ENCODE measurements at regions not wholly inside any gene's neighbourhood (a gene's known extent, or its start where the extent isn't known, plus 50 kb on each side); places are given as distances from the start of the nearest gene placed in this dataset.

DNA sequence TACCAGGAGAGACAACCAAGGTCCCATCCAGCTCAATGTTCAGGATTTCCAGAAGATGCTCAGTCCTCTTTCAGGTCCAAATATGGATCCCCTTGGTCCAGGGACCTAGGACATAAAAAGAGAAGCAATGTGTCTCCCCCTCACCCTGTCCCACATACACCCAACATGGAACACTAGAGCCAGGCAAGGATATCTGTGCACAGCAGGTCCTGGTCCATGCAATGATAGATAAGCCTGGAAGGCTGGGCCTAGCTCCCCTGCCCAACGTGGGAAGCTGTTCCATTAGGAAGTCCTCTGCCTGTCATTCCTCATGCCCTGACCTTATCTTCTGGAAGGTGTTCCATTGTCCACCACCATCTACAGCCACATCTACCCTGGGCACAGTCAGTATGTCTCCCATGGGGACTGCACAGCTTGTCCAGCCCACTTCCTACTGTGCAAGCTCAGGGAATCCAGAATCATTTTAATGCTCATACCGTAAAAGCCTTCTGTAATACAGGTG lies 1434.8 kb downstream of the TBC1D22A start:
- H3K27me3 Mint-ChIP-seq (ENCODE audit: low read depth): peaks cover 11% of the 10 kb centered on the region
- H3K4me3 Mint-ChIP-seq: no peak overlapping the region
- no peaks in the 10 kb centered on the region for H3K9me3 Mint-ChIP-seq
- H3K4me1 Mint-ChIP-seq: no peaks in the 10 kb centered on the region
- TF ChIP-seq CTCF (conservative IDR thresholded peaks at IDR 0.05): no peak
- no peak for DNase-seq (ENCODE audit: low read depth, low spot score)
- no peak overlapping the region for H3K27ac Mint-ChIP-seq (ENCODE audit: unreplicated experiment)
- no peaks in the 10 kb centered on the region for H3K36me3 Mint-ChIP-seq (ENCODE audit: low read depth)

DNA sequence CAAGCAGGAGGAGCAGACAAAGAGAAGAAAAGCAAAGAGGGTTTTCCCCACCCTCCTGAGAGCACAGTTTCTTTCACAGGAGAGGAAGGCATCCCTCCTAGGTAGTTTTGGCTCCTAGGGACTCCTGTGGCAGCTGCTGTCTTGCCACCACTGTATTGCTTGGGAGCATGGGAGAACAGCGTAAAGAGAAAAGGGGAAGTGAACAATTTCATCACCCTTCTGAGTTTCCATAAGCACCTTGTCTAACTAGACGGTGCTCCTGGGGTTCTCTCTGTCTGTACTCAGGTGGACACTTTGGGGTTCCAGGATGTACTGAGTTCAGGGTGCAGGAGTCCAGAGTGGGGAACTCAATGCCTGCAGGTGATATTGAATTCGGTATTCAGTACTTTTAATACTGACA lies 1430.5 kb downstream of the TBC1D22A start:
- Mint-ChIP-seq H3K27ac (ENCODE audit: unreplicated experiment) (no peak overlapping the region), H3K4me1 (no peaks in the 10 kb centered on the region), H3K9me3 (peaks cover 10% of the 10 kb centered on the region), H3K4me3 (no peak overlapping the region), H3K36me3 (ENCODE audit: low read depth) (peaks cover 4% of the 10 kb centered on the region), H3K27me3 (ENCODE audit: low read depth) (peaks cover 10% of the 10 kb centered on the region)
- no peak for TF ChIP-seq CTCF (conservative IDR thresholded peaks at IDR 0.05)
- DNase-seq (ENCODE audit: low read depth, low spot score): no peak

- H3K9me3 Mint-ChIP-seq: peaks cover 10% of the 10 kb centered on the region
- H3K4me1 Mint-ChIP-seq: peaks cover 4% of the 10 kb centered on the region
- peaks cover 4% of the 10 kb centered on the region for H3K36me3 Mint-ChIP-seq (ENCODE audit: low read depth)
- peaks cover 8% of the 10 kb centered on the region for H3K27me3 Mint-ChIP-seq (ENCODE audit: low read depth)
- no peak overlapping the region for H3K27ac Mint-ChIP-seq (ENCODE audit: unreplicated experiment)
- no peak for TF ChIP-seq CTCF (conservative IDR thresholded peaks at IDR 0.05)
- no peak for DNase-seq (ENCODE audit: low read depth, low spot score)
- H3K4me3 Mint-ChIP-seq: no peak overlapping the region
These were observed 1429.6 kb downstream of the TBC1D22A start for GRCh38 chr22:48192071-48192470.

DNA sequence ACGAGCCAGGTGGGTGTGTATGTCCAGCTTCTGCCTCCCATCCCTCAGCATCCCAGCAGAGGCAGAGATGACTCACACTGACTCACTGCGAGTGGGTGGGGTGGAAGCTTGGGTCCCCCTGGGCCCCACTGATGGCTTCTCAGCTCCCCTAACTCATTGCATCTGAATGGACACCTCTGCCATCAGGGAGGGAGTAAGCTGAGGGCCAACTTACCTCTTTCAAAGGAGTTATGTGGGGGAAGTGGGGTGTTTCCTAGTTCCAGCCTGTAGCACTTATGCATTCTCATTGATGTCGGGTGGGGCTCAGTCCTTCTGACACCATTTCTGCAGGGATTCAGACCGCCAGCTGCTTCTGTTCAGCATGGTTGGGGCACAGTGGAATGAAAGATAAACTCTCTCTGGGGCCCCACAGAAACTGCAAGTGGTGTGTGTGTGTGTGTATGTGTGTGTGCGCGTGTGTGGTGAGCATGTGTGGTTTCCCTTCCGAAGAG lies 1425.8 kb downstream of the TBC1D22A start:
- H3K4me1 Mint-ChIP-seq: peaks cover 4% of the 10 kb centered on the region
- H3K36me3 Mint-ChIP-seq (ENCODE audit: low read depth): peaks cover 4% of the 10 kb centered on the region
- H3K9me3 Mint-ChIP-seq: peaks cover 10% of the 10 kb centered on the region
- H3K27me3 Mint-ChIP-seq (ENCODE audit: low read depth): peaks cover 8% of the 10 kb centered on the region
- no peak overlapping the region for H3K27ac Mint-ChIP-seq (ENCODE audit: unreplicated experiment)
- TF ChIP-seq CTCF (conservative IDR thresholded peaks at IDR 0.05): no peak
- no peak overlapping the region for H3K4me3 Mint-ChIP-seq
- no peak for DNase-seq (ENCODE audit: low read depth, low spot score)

DNA sequence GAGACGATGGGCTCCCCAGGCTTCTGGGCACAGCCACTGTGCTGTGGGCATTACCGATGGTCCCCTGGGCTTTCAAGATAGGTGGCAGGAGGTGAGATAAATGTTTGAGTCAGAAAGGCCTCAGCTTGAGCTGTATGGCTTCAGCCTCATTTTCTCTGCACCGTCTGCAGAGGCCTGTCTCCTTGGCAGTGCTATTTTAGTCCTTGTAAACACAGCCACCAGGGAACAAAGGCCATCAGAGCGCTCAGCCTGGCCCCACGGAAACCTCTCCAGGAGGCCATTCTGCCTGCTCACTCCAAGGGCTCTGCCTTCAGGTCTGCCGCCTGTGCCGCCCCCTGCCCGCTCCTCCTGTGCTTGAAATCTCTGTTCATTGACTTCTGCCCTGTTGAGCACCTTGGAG lies 1424.9 kb downstream of the TBC1D22A start:
- no peak overlapping the region for H3K27ac Mint-ChIP-seq (ENCODE audit: unreplicated experiment)
- no peak for TF ChIP-seq CTCF (conservative IDR thresholded peaks at IDR 0.05)
- H3K4me3 Mint-ChIP-seq: no peak overlapping the region
- H3K36me3 Mint-ChIP-seq (ENCODE audit: low read depth): peaks cover 4% of the 10 kb centered on the region
- H3K27me3 Mint-ChIP-seq (ENCODE audit: low read depth): peaks cover 5% of the 10 kb centered on the region
- peaks cover 4% of the 10 kb centered on the region for H3K4me1 Mint-ChIP-seq
- peaks cover 10% of the 10 kb centered on the region for H3K9me3 Mint-ChIP-seq
- DNase-seq (ENCODE audit: low read depth, low spot score): no peak

All from neural crest cell (in vitro differentiated cells).